ENCODE measurements at regions not wholly inside any gene's neighbourhood (a gene's known extent, or its start where the extent isn't known, plus 50 kb on each side); places are given as distances from the start of the nearest gene placed in this dataset.
"Not testable (repeated sequence)": the region's sequence is repeated elsewhere in the genome, so short reads cannot be mapped to it uniquely, and the experiment has no call there.

GRCh38 chr20:8997701-8998117 is 71.2 kb upstream of the PLCB4 start:
- in situ Hi-C loops (cut with MboI; ENCODE audit: low pct_ligation_motif_present in 1 of 4, low pct_unique_long_range_greater_than_20kb in 1 of 4, low sequenced_read_pairs in 3 of 4) (no loop called here), intact Hi-C loops (cut with DNase I; ENCODE audit: low total_unique reads) (no loop called here)
- TF ChIP-seq, protein P1, sequence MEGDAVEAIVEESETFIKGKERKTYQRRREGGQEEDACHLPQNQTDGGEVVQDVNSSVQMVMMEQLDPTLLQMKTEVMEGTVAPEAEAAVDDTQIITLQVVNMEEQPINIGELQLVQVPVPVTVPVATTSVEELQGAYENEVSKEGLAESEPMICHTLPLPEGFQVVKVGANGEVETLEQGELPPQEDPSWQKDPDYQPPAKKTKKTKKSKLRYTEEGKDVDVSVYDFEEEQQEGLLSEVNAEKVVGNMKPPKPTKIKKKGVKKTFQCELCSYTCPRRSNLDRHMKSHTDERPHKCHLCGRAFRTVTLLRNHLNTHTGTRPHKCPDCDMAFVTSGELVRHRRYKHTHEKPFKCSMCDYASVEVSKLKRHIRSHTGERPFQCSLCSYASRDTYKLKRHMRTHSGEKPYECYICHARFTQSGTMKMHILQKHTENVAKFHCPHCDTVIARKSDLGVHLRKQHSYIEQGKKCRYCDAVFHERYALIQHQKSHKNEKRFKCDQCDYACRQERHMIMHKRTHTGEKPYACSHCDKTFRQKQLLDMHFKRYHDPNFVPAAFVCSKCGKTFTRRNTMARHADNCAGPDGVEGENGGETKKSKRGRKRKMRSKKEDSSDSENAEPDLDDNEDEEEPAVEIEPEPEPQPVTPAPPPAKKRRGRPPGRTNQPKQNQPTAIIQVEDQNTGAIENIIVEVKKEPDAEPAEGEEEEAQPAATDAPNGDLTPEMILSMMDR (IDR thresholded peaks at IDR 0.05) = no peak
- no peak for TF ChIP-seq POLR2A (IDR thresholded peaks at IDR 0.05)
- TF ChIP-seq EP300 (IDR thresholded peaks at IDR 0.05; ENCODE audit: low read depth) = no peak
- TF ChIP-seq POLR2AphosphoS5 (IDR thresholded peaks at IDR 0.05) = no peak
- DNase-seq = no peak
- no peak overlapping the region for H3K4me3 ChIP-seq
- no peak overlapping the region for H3K27ac ChIP-seq
- H3K27me3 ChIP-seq = no peaks in the 10 kb centered on the region
- H3K9me3 ChIP-seq = no peaks in the 10 kb centered on the region
- 77 to 80% methylated on average over 2 to 4 of the region's 4 CpGs for WGBS, 2 donors (ENCODE audit: low coverage in 1 of 2)
- H3K4me1 ChIP-seq = no peaks in the 10 kb centered on the region
- no peaks in the 10 kb centered on the region for H3K36me3 ChIP-seq

DNA sequence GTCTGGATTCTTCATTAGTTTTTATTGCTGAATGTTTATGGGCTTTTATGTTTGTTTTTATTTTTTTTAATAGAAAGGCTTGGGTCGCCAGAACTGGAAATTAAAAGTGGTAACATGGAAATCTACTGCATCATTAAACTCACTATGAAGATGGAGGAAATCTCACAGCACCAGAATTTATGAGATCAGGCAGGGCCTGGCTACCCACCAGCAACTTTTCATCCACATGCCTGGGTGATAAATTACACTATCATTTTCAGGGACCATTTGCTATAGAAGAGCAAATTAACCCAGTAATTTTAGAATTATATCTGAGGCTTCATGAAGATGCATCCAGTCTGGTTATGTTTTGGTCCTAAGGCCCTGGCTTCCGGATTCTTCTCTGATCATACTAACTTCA is 57.8 kb upstream of the PLCB4 start:
- Histone ChIP-seq H3K4me3 (no peak overlapping the region), H3K27ac (no peak overlapping the region), H3K4me1 (no peaks in the 10 kb centered on the region), H3K27me3 (no peaks in the 10 kb centered on the region), H3K36me3 (no peaks in the 10 kb centered on the region), H3K9me3 (no peaks in the 10 kb centered on the region)
- WGBS, 2 donors (ENCODE audit: low coverage in 1 of 2) = 69 to 71% methylated on average over 2 of the region's 2 CpGs
- in situ Hi-C loops (cut with MboI; ENCODE audit: low pct_ligation_motif_present in 1 of 4, low pct_unique_long_range_greater_than_20kb in 1 of 4, low sequenced_read_pairs in 3 of 4) (no loop called here), intact Hi-C loops (cut with DNase I; ENCODE audit: low total_unique reads) (no loop called here)
- DNase-seq = no peak
- TF ChIP-seq, protein P1 (IDR thresholded peaks at IDR 0.05) = no peak
- TF ChIP-seq POLR2A (IDR thresholded peaks at IDR 0.05) (no peak), POLR2AphosphoS5 (IDR thresholded peaks at IDR 0.05) (no peak), EP300 (IDR thresholded peaks at IDR 0.05; ENCODE audit: low read depth) (no peak)

DNA sequence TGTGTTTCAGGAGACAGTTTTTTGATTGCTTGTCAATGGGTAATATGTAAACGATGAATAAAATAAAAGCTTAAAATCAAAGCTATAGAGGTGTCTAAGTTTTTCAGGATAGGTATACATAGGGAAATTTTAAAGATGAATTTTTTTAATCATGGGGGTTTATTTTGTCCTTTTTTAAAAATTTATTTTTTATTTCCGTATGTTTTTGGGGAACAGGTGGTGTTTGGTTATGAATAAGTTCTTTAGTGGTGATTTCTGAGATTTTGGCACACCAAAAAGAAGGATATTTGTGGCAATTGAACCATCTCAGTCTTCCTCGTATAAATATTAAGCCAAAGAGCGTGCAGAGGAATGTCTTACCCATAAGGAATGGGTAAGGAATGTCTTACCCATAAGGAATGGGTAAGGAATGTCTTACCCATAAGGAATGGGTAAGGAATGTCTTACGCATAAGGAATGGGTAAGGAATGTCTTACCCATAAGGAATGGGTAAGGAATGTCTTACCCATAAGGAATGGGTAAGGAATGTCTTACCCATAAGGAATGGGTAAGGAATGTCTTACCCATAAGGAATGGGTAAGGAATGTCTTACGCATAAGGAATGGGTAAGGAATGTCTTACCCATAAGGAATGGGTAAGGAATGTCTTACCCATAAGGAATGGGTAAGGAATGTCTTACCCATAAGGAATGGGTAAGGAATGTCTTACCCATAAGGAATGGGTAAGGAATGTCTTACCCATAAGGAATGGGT is 53.5 kb upstream of the PLCB4 start:
- H3K4me1 ChIP-seq; DNase-seq; H3K4me3 ChIP-seq; H3K27ac ChIP-seq; H3K27me3 ChIP-seq; H3K9me3 ChIP-seq; in situ Hi-C loops (cut with MboI; ENCODE audit: low pct_ligation_motif_present in 1 of 4, low pct_unique_long_range_greater_than_20kb in 1 of 4, low sequenced_read_pairs in 3 of 4); H3K36me3 ChIP-seq; intact Hi-C loops (cut with DNase I; ENCODE audit: low total_unique reads): not testable (repeated sequence)
- 74 to 78% methylated on average over 4 to 6 of the region's 6 CpGs for WGBS, 2 donors (ENCODE audit: low coverage in 1 of 2)

DNA sequence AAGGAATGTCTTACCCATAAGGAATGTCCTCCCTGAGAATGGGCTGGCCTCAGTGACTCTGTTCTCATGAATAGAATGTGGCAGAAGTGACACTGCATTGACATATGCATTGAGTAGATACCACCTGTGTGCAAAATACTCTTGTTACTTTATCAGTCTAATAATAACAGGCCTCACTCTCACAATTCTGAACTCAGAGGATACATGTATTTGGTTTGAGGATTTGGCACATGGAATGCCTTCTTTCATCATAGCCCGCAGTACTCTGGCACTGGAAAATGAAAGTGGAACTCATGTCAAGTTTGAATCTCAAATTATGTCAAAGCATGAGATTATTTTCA is 52.9 kb upstream of the PLCB4 start:
- in situ Hi-C loops (cut with MboI; ENCODE audit: low pct_ligation_motif_present in 1 of 4, low pct_unique_long_range_greater_than_20kb in 1 of 4, low sequenced_read_pairs in 3 of 4) (no loop called here), intact Hi-C loops (cut with DNase I; ENCODE audit: low total_unique reads) (no loop called here)
- no peak for DNase-seq
- Histone ChIP-seq H3K4me3 (no peak overlapping the region), H3K27me3 (no peaks in the 10 kb centered on the region), H3K9me3 (no peaks in the 10 kb centered on the region), H3K27ac (no peak overlapping the region), H3K36me3 (no peaks in the 10 kb centered on the region), H3K4me1 (no peaks in the 10 kb centered on the region)
- no peak for TF ChIP-seq EP300 (IDR thresholded peaks at IDR 0.05; ENCODE audit: low read depth)
- no peak for TF ChIP-seq POLR2AphosphoS5 (IDR thresholded peaks at IDR 0.05)
- TF ChIP-seq, protein P1 (IDR thresholded peaks at IDR 0.05) = no peak
- TF ChIP-seq POLR2A (IDR thresholded peaks at IDR 0.05) = no peak
- 60% methylated on average over 1 of the region's 1 CpG for WGBS, 2 donors (ENCODE audit: low coverage in 1 of 2)

- WGBS, 2 donors (ENCODE audit: low coverage in 1 of 2) = 80 to 85% methylated on average over 1 of the region's 1 CpG
- Histone ChIP-seq H3K4me3 (no peak overlapping the region), H3K9me3 (no peaks in the 10 kb centered on the region), H3K36me3 (no peaks in the 10 kb centered on the region), H3K4me1 (no peaks in the 10 kb centered on the region), H3K27ac (no peak overlapping the region), H3K27me3 (no peaks in the 10 kb centered on the region)
- intact Hi-C loops (cut with DNase I; ENCODE audit: low total_unique reads) (no loop called here), in situ Hi-C loops (cut with MboI; ENCODE audit: low pct_ligation_motif_present in 1 of 4, low pct_unique_long_range_greater_than_20kb in 1 of 4, low sequenced_read_pairs in 3 of 4) (no loop called here)
- no peak for TF ChIP-seq POLR2A (IDR thresholded peaks at IDR 0.05)
- TF ChIP-seq EP300 (IDR thresholded peaks at IDR 0.05; ENCODE audit: low read depth) = no peak
- no peak for DNase-seq
Observed at GRCh38 chr20:9018346-9018745, 50.5 kb upstream of the PLCB4 start.

Small RNA genes lying in the stretch of these regions (small RNA-seq; reads per million reads assigned to genes)
- 0 reads per million in 4 donors for gene RF00017
